ENCODE measurements at regions not wholly inside any gene's neighbourhood (a gene's known extent, or its start where the extent isn't known, plus 50 kb on each side); places are given as distances from the start of the nearest gene placed in this dataset.

- TF ChIP-seq CTCF (IDR thresholded peaks at IDR 0.05) (no peak), POLR2A (IDR thresholded peaks at IDR 0.05) (no peak)
These were observed 97.5 kb upstream of the CTSV start for GRCh38 chr9:97136421-97136820.
